Esophagus (tissue), 2 donors: ENCODE measurements at regions not wholly inside any gene's neighbourhood (a gene's known extent, or its start where the extent isn't known, plus 50 kb on each side); places are given as distances from the start of the nearest gene placed in this dataset.

Experiments
- H3K27ac ChIP-seq, 2 donors: one replicate each; pipeline ENCODE4 v1.5.1; 2013; ENCODE audit warnings: low read depth in 2 of 2, mild to moderate bottlenecking in 2 of 2, inconsistent platforms in 1 of 2, low read length in 1 of 2, moderate library complexity in 1 of 2
- H3K27me3 ChIP-seq, 2 donors: one replicate each; pipeline ENCODE4 v1.6.1; 2013; ENCODE audit warnings: low read length in 2 of 2, control low read depth in 1 of 2, mild to moderate bottlenecking in 1 of 2; ENCODE audit not compliant: insufficient read depth in 2 of 2, control insufficient read depth in 1 of 2
- H3K36me3 ChIP-seq, 2 donors: one replicate each; pipeline ENCODE4 v1.6.1; 2013; ENCODE audit warnings: low read length in 1 of 2; ENCODE audit not compliant: control insufficient read depth in 2 of 2, insufficient read depth in 2 of 2
- H3K4me1 ChIP-seq, 2 donors: one replicate each; pipeline ENCODE4 v1.6.1; 2013; ENCODE audit warnings: low read length in 1 of 2; ENCODE audit not compliant: control insufficient read depth in 2 of 2, insufficient read depth in 2 of 2
- H3K4me3 ChIP-seq, 2 donors: one replicate each; pipeline ENCODE4 v1.5.1; 2013; ENCODE audit warnings: low read length in 2 of 2, mild to moderate bottlenecking in 2 of 2, low read depth in 1 of 2, moderate library complexity in 1 of 2
- H3K9me3 ChIP-seq, 2 donors: one replicate each; pipeline ENCODE4 v1.6.1; 2013; ENCODE audit warnings: mild to moderate bottlenecking in 2 of 2, low read depth in 1 of 2, low read length in 1 of 2, moderate library complexity in 1 of 2; ENCODE audit not compliant: control insufficient read depth in 2 of 2, insufficient read depth in 1 of 2
- WGBS, 2 donors: extraction: QIAGEN DNeasy Blood & Tissue Kit; methylation state at CpG; one replicate each; pipeline ENCODE4 v1.1.7; 2013; 5-methylcytosine and 5-hydroxymethylcytosine counted together
- donor health status: healthy with polysubstance abuse.
- donor health status: Bipolar disorder and iron deficiency.

DNA sequence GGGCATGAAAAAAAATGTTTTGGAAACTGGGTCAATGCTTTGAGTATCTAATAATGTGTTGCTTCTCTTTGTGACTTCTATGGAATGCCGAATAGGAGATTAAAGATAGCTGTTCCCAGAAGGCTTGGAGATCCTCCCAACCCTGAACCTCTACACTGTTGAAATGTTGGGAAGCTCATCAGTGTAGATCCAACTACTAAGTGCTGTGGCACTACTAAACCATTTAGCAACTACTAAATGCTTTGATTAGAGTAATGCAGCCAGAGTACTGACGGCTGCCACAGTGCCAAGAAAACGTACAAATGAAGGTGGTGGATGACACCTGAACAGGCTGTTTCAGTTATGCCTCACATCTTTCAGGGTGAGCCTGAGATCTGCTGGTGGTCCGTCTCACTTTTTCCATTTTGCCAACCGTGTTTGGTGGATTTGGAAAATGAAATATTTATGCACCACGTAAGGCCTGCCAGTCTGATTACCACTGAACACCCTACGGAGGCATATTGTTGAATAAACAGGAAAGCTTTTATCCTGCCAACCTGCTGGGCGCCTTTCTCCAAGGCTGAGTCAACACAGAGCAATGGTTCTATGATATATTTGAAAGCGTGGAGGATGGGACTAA is 938.0 kb upstream of the FLRT2 start:
- no peaks in the 10 kb centered on the region for H3K9me3 ChIP-seq
- H3K27ac ChIP-seq = no peak overlapping the region
- no peak overlapping the region for H3K4me3 ChIP-seq
- H3K27me3 ChIP-seq = no peaks in the 10 kb centered on the region
- 67% methylated on average over 9 of the region's 9 CpGs for WGBS, 2 donors
- no peaks in the 10 kb centered on the region for H3K36me3 ChIP-seq
- H3K4me1 ChIP-seq = no peaks in the 10 kb centered on the region

DNA sequence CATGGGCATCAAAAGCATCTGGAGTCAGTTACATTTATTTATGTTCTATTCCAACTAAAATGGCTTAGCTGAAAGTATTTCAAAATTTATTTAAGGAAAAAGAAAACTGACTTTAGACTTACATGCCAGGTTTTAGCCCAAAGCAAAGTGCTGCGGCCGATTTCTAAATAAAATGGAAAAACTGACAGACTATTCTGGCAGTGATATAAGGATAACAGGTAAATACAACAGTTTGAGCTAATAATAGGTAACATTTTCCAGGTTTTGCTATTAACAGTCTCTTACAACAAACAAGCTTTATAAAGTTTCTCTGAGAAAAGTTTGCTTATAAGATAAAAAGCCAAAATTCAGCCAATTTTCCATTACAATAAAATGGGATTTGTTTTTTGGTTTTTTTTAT is 937.2 kb upstream of the FLRT2 start:
- Histone ChIP-seq H3K4me1 (no peaks in the 10 kb centered on the region), H3K27me3 (no peaks in the 10 kb centered on the region), H3K36me3 (no peaks in the 10 kb centered on the region), H3K27ac (no peak overlapping the region), H3K9me3 (no peaks in the 10 kb centered on the region), H3K4me3 (no peak overlapping the region)
- 70 to 73% methylated on average over 2 of the region's 2 CpGs for WGBS, 2 donors

DNA sequence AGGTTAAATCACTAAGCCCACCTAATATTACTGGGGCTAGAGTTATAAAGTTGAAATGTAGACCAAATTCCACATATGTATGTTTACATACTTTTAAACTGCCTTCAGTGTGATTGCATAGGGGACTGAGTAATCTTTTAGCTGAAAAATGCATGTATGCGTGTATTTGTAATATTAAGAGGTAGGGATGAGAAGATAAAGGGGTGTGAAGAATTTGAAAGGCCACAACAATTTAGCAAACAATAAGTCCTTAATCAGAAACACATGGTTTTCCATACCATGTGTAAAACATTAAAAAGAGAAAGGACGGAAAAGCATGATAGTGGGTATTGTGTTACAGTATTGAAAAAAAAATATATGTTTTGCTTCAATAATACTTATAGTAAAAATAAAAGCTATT is 919.9 kb upstream of the FLRT2 start:
- no peak overlapping the region for H3K27ac ChIP-seq
- 89 to 90% methylated on average over 2 of the region's 2 CpGs for WGBS, 2 donors
- H3K4me3 ChIP-seq = no peak overlapping the region
- H3K9me3 ChIP-seq = no peaks in the 10 kb centered on the region
- H3K27me3 ChIP-seq = no peaks in the 10 kb centered on the region
- no peaks in the 10 kb centered on the region for H3K36me3 ChIP-seq
- no peaks in the 10 kb centered on the region for H3K4me1 ChIP-seq

DNA sequence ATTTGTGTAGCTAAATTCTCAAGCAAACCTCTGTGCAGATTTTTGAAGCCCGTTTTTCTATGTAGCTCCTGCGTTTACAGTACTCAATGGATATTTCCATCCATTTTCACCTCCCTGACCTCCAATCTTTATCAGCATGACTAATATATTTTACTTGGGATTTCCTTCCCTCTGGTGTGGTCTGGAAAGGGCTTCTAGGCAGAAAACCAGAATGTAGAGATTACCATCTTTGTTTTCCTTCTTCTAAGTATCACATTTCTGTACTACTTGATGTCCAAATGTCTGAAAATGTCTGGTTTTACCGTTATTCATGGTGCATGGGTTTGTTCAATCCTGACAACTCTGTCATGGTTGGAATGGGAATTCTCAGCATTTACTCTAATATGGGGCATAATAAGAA is 907.6 kb upstream of the FLRT2 start:
- 49 to 58% methylated on average over 3 of the region's 3 CpGs for WGBS, 2 donors
- Histone ChIP-seq H3K4me1 (no peaks in the 10 kb centered on the region), H3K9me3 (no peaks in the 10 kb centered on the region), H3K27me3 (no peaks in the 10 kb centered on the region), H3K36me3 (no peaks in the 10 kb centered on the region), H3K4me3 (no peak overlapping the region), H3K27ac (no peak overlapping the region)

DNA sequence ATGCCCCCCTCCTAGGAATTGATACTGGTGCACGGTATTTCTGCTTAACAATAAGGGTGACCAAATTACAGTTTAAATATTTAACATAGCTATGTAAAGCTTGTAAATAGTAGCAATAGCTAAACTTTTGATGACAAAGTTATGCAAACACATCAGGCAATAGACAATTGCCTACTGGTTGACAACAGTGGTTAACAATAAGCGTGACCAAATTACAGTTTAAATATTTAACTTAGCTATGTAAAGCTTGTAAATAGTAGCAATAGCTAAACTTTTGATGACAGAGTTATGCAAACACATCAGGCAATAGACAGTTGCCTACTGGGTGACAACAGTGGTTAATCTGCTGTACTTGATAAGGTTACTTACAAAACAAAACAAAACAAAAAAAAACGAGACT is 886.5 kb upstream of the FLRT2 start:
- Histone ChIP-seq H3K36me3 (no peaks in the 10 kb centered on the region), H3K27me3 (no peaks in the 10 kb centered on the region), H3K9me3 (no peaks in the 10 kb centered on the region), H3K4me1 (no peaks in the 10 kb centered on the region), H3K4me3 (no peak overlapping the region), H3K27ac (no peak overlapping the region)
- WGBS, 2 donors = 48 to 53% methylated on average over 3 of the region's 3 CpGs

DNA sequence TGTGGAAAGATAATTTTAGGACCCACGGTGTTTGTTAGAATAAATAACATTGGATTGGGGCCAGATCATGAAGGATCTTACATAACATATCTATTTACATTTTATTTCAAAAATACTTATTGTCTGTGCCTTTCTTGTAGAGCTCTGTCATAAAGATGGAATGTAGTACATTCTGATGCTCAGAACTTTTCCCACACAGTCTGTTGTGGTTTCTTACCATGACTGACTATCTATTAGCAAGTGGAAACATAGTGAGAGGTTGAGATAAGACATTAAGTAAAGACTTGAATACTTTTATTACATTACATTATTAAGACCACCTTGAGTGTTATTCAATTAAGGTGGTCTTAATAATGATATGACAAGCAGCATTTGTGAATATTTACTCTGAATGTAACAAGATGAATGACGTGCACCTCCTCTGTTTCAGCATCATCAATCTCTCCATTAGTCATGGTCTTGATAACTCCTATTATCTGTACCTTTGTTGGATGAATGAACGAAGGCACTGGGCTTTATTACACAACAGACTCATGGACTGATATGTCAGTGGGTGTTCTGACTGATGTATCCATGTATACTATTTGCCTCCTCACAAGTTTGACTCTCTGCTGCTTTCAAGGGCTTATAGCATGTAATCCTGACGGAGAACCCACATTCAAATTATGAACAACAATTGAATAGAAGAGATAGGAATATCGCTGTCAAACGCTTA is 883.0 kb upstream of the FLRT2 start:
- WGBS, 2 donors = 82% methylated on average over 6 of the region's 6 CpGs
- Histone ChIP-seq H3K36me3 (no peaks in the 10 kb centered on the region), H3K4me3 (no peak overlapping the region), H3K9me3 (no peaks in the 10 kb centered on the region), H3K27ac (no peak overlapping the region), H3K4me1 (no peaks in the 10 kb centered on the region), H3K27me3 (no peaks in the 10 kb centered on the region)

DNA sequence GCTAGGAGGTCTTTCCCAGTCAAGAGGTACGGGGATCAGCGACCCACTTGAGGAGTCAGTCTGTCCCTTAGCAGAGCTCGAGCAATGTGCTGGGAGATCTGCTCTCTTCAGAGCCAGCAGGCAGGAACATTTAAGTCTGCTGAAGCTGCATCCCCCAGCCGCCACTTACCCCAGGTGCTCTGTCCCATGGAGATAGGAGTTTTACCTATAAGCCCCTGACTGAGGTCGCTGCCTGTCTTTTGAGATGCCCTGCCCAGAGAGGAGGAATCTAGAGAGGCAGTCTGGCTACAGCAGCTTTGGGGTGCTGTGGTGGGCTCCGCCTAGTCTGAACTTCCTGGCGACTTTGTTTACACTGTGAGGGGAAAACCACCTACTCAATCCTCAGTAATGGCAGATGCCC is 874.9 kb upstream of the FLRT2 start:
- no peaks in the 10 kb centered on the region for H3K9me3 ChIP-seq
- H3K27ac ChIP-seq = no peak overlapping the region
- no peaks in the 10 kb centered on the region for H3K27me3 ChIP-seq
- H3K36me3 ChIP-seq = no peaks in the 10 kb centered on the region
- H3K4me1 ChIP-seq = no peaks in the 10 kb centered on the region
- no peak overlapping the region for H3K4me3 ChIP-seq
- WGBS, 2 donors = 89 to 93% methylated on average over 7 of the region's 7 CpGs

DNA sequence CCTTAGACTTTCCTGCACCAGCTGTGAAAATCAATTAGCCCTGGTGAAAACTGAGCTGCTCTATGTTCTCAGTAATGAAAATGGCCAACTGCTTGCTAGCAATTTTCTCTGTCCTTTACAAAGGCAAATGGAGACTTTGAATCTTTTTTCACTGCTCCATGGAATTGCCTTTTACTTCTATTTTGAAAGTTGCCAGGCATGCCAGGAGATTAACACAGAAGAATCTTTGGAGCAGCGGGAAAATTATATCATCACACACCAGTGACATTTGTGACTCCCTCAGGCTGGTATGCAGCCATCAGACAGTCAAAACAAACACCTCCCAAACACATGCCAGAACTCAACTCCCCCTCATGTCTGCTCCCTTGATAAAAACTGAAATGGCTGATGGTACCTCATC is 872.0 kb upstream of the FLRT2 start:
- Histone ChIP-seq H3K27me3 (no peaks in the 10 kb centered on the region), H3K36me3 (no peaks in the 10 kb centered on the region), H3K27ac (no peak overlapping the region), H3K4me3 (no peak overlapping the region), H3K4me1 (no peaks in the 10 kb centered on the region), H3K9me3 (no peaks in the 10 kb centered on the region)
- WGBS, 2 donors = 44 to 56% methylated on average over 1 of the region's 1 CpG

DNA sequence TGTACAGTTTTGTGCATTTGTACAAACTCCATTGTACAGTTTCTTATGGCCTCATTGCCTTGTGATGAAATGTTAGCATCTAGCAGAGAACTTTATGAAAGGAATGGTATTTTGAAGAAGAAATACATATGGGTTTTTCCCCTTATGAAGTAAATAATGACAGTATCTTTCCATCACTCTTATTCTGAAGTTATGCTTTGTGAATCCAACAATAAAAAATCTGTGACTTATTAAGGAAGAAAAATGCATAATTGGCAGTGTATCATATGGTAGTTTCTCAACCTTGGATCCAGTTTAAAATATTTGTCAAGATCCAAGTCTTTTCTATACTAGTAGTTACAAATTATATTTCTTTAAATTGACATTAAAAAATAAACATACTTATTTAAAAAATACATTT is 859.1 kb upstream of the FLRT2 start:
- Histone ChIP-seq H3K27ac (no peak overlapping the region), H3K9me3 (peaks cover 0 to 4% of the 10 kb centered on the region in 2 donors)

DNA sequence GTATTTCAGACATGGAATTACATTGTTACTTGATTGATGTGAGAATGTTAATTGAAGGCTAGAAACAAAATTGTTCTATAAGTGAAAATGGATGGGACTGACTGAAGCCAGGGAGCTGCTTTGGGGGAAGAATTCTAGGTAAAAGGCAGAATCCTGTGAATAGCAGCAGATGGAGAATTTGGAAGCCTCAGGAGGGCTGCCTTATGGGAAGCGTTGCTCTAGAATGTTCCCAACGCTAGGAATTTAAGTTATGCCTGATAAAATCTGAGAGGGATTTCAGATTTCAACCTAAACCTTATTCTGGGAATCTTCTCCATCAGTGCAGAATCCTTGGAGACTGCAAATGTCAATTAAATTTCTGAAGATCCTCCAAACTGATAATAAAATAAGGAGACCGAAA is 858.2 kb upstream of the FLRT2 start:
- no peaks in the 10 kb centered on the region for H3K36me3 ChIP-seq
- 76 to 88% methylated on average over 3 of the region's 3 CpGs for WGBS, 2 donors
- H3K4me1 ChIP-seq = no peaks in the 10 kb centered on the region
- H3K9me3 ChIP-seq = no peaks in the 10 kb centered on the region
- H3K4me3 ChIP-seq = no peak overlapping the region
- H3K27me3 ChIP-seq = no peaks in the 10 kb centered on the region
- H3K27ac ChIP-seq = no peak overlapping the region

More for the DNA sequence above, 859.1 kb upstream of the FLRT2 start:
- Histone ChIP-seq H3K4me3 (no peak overlapping the region), H3K27me3 (no peaks in the 10 kb centered on the region), H3K4me1 (no peaks in the 10 kb centered on the region), H3K36me3 (no peaks in the 10 kb centered on the region)
